NB4 (cell line): ENCODE measurements at regions not wholly inside any gene's neighbourhood (a gene's known extent, or its start where the extent isn't known, plus 50 kb on each side); places are given as distances from the start of the nearest gene placed in this dataset.

Experiments used
- CTCF ChIP-seq: IDR thresholded peaks from one replicate; pipeline ENCODE4 v1.5.1; 2012; ENCODE audit warnings: low read depth, low read length
- TF ChIP-seq, protein P1 (sequence below): IDR thresholded peaks from 2 replicates; pipeline ENCODE4 v1.6.1; 2011; ENCODE audit warnings: low read depth, low read length

- no peak for TF ChIP-seq CTCF
- TF ChIP-seq, protein P1, sequence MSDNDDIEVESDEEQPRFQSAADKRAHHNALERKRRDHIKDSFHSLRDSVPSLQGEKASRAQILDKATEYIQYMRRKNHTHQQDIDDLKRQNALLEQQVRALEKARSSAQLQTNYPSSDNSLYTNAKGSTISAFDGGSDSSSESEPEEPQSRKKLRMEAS, result no peak
Measured at GRCh38 chr2:58595714-58596113, 354.6 kb upstream of the FANCL start.
